GM12878 (cell line): ENCODE measurements at regions not wholly inside any gene's neighbourhood (a gene's known extent, or its start where the extent isn't known, plus 50 kb on each side); places are given as distances from the start of the nearest gene placed in this dataset.

Source experiments
- ATAC-seq: fragments of 200-7000 bp; cut with Tn5 transposase; 3 replicates; pipeline ENCODE4 v1.9.1; 2020; ENCODE audit warnings: mild to moderate bottlenecking, moderate library complexity
- BruUV-seq: library from RNA; stranded (reverse); fragments of 400-500 nt; replicated peaks from 2 replicates; lab custom pipeline; 2021; lab: Mats Ljungman, UMichigan
- CTCF ChIA-PET: fragments of 300-600 bp; sonication (Branson Sonifier 250); formaldehyde crosslinking; extraction: SDS; loops from one replicate; lab custom pipeline; 2021; ENCODE audit warnings: inconsistent platforms; lab: Yijun Ruan, JAX
- POLR2A ChIA-PET: fragments of 350-600 bp; formaldehyde crosslinking; extraction: SDS; loops from one replicate; lab custom pipeline; 2021; ENCODE audit warnings: inconsistent platforms; lab: Charles Lee
- RAD21 ChIA-PET: fragments of 300-600 bp; sonication (Branson Sonifier 250); formaldehyde crosslinking; loops from one replicate; lab custom pipeline; 2023; ENCODE audit warnings: antibody characterized with exemption; ENCODE audit not compliant: unreplicated experiment; lab: Charles Lee
- SMC1A ChIA-PET: fragments of 300-600 bp; sonication (Branson Sonifier 250); formaldehyde crosslinking; loops from one replicate; lab custom pipeline; 2023; ENCODE audit not compliant: unreplicated experiment, uncharacterized antibody; lab: Charles Lee
- DNase-seq: peaks from one replicate; pipeline ENCODE4 v3.0.0-alpha.2; 2011; ENCODE audit warnings: low read depth, low spot score
- FAIRE-seq: peaks from 3 replicates; lab custom pipeline; 2011; peaks lifted over from hg19 to GRCh38; lab: Jason Lieb, UNC
- H2AFZ ChIP-seq: 2 replicates; pipeline ENCODE4 v1.6.0; 2011; ENCODE audit warnings: low read depth, low read length, control low read depth; ENCODE audit not compliant: control insufficient read depth
- H3K27ac ChIP-seq: 2 replicates; pipeline ENCODE4 v1.5.1; 2011; ENCODE audit warnings: control low read depth; ENCODE audit not compliant: control insufficient read depth, insufficient read depth
- H3K27me3 ChIP-seq, 2 experiments: replicated peaks in 1 of 2; 2 replicates each; pipeline versions ENCODE4 v1.6.0 to v1.6.1; 2011; ENCODE audit warnings: low read length in 1 of 2; ENCODE audit not compliant: control insufficient read depth in 2 of 2, insufficient read depth in 2 of 2
- H3K36me3 ChIP-seq, 2 experiments: 2 replicates each; pipeline ENCODE4 v1.5.1; 2011; ENCODE audit warnings: low read length in 1 of 2; ENCODE audit not compliant: control insufficient read depth in 2 of 2, insufficient read depth in 2 of 2
- H3K4me1 ChIP-seq: 2 replicates; pipeline ENCODE4 v1.6.1; 2011; ENCODE audit warnings: mild to moderate bottlenecking, low read length, moderate library complexity, mixed read lengths; ENCODE audit not compliant: control insufficient read depth, insufficient read depth
- H3K4me2 ChIP-seq: 2 replicates; pipeline ENCODE4 v1.6.0; 2011; ENCODE audit warnings: control low read depth; ENCODE audit not compliant: control insufficient read depth, insufficient read depth
- H3K4me3 ChIP-seq: fragments of 200-600 bp; sonication (generic); 2 replicates; pipeline ENCODE4 v1.5.1; 2016
- H3K79me2 ChIP-seq: 2 replicates; pipeline ENCODE4 v1.6.0; 2011; ENCODE audit warnings: low read length; ENCODE audit not compliant: control insufficient read depth, insufficient read depth
- H3K9ac ChIP-seq: 2 replicates; pipeline ENCODE4 v1.8.0; 2011; ENCODE audit warnings: low read length, control low read depth, mixed read lengths; ENCODE audit not compliant: control insufficient read depth, insufficient read depth
- H3K9me3 ChIP-seq: replicated peaks from 3 replicates; pipeline ENCODE4 v1.5.1; 2011; ENCODE audit warnings: mild to moderate bottlenecking, low read length; ENCODE audit not compliant: control insufficient read depth, insufficient read depth
- H4K20me1 ChIP-seq: 2 replicates; pipeline ENCODE4 v1.6.0; 2011; ENCODE audit not compliant: control insufficient read depth, insufficient read depth
- FOXM1 ChIP-seq: IDR thresholded peaks from 2 replicates; pipeline ENCODE4 v1.6.1; 2012; ENCODE audit warnings: low read depth, mild to moderate bottlenecking, inconsistent platforms, low read length, moderate library complexity
- LARP7 ChIP-seq: fragments of 450-650 bp; IDR thresholded peaks from 2 replicates; pipeline ENCODE4 v1.6.1; 2017; ENCODE audit warnings: mild to moderate bottlenecking
- MEF2A ChIP-seq: IDR thresholded peaks from 2 replicates; pipeline ENCODE4 v1.6.1; 2011; ENCODE audit warnings: low read depth, mild to moderate bottlenecking, low read length, moderate library complexity; ENCODE audit not compliant: insufficient read depth
- RFX5 ChIP-seq: IDR thresholded peaks from 2 replicates; pipeline ENCODE4 v1.6.1; 2011; ENCODE audit warnings: low read depth, low read length, improper control_type of control experiment
- SIX5 ChIP-seq: IDR thresholded peaks from 2 replicates; pipeline ENCODE4 v1.6.1; 2011; ENCODE audit warnings: mild to moderate bottlenecking, low read depth, low read length, moderate library complexity; ENCODE audit not compliant: severe bottlenecking
- WRNIP1 ChIP-seq: IDR thresholded peaks from 2 replicates; pipeline ENCODE4 v1.6.1; 2011; ENCODE audit warnings: low read depth, low read length, improper control_type of control experiment, borderline replicate concordance
- ZNF217 ChIP-seq: fragments of 450-650 bp; IDR thresholded peaks from 2 replicates; pipeline ENCODE4 v1.6.1; 2017; ENCODE audit warnings: antibody characterized with exemption, mild to moderate bottlenecking
- WGBS: methylation state at CpG from one replicate; pipeline ENCODE4 v1.1.6; 2016; ENCODE audit warnings: low lambda C conversion rate; ENCODE audit not compliant: insufficient replicate concordance, insufficient coverage; ENCODE audit errors: missing lambda C conversion rate; 5-methylcytosine and 5-hydroxymethylcytosine counted together
- in situ Hi-C: fragments of 300-500 bp; cut with MboI; formaldehyde crosslinking; loops from 9 replicates; pipeline ENCODE4 v1.14.3; 2018; ENCODE audit warnings: mixed read lengths
- intact Hi-C: fragments of 100-400 bp; cut with micrococcal nuclease; formaldehyde crosslinking; loops from one replicate; pipeline ENCODE4 v1.14.2; 2022; ENCODE audit not compliant: unreplicated experiment
- TF ChIP-seq, protein P1 (sequence below): IDR thresholded peaks from 2 replicates; pipeline ENCODE4 v1.6.1; 2011; ENCODE audit warnings: borderline replicate concordance, low read depth, mild to moderate bottlenecking, moderate library complexity, low read length; ENCODE audit not compliant: insufficient read depth, poor library complexity, severe bottlenecking
- TF ChIP-seq, protein P2 (sequence below): fragments of 150-350 bp; IDR thresholded peaks from 2 replicates; pipeline ENCODE4 v1.6.1; 2014; ENCODE audit warnings: mild to moderate bottlenecking, low read depth, low read length
- TF ChIP-seq, protein P3 (sequence below): IDR thresholded peaks from 2 replicates; pipeline ENCODE4 v1.6.1; 2012; ENCODE audit warnings: low read depth, low read length, improper control_type of control experiment

DNA sequence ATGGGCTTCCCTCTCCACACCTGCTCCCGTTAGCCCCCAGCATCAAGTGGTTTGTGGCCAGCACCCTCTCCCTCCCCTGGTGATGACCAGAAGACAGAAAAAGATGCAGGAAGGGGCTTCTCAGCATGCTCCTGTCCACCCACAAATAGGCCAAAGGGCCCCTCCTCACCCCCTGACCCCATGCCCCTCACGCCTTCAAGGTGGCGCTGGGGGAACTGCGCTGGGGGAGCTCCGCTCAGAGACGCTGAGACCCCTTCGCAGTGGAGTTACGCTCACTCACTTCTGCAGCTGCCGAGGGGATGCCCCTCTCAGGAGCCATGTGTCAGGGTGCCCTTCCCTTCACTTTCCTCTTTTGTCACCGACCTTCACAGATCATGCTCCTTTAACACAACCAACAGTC, 92.0 kb downstream of the PSMB1 start:
- no peak for TF ChIP-seq MEF2A
- TF ChIP-seq, protein P1, sequence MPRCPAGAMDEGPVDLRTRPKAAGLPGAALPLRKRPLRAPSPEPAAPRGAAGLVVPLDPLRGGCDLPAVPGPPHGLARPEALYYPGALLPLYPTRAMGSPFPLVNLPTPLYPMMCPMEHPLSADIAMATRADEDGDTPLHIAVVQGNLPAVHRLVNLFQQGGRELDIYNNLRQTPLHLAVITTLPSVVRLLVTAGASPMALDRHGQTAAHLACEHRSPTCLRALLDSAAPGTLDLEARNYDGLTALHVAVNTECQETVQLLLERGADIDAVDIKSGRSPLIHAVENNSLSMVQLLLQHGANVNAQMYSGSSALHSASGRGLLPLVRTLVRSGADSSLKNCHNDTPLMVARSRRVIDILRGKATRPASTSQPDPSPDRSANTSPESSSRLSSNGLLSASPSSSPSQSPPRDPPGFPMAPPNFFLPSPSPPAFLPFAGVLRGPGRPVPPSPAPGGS: no peak
- POLR2A ChIA-PET: interaction anchor here (1.0 kb wide), 1 partner anchor 15 kb away, joined by 3 read pairs; no protein-coding TSS in a partner anchor
- FAIRE-seq (no peak), ATAC-seq (no peak), DNase-seq (no peak)
- H3K4me2 ChIP-seq: no peak overlapping the region
- H4K20me1 ChIP-seq: no peaks in the 10 kb centered on the region
- in situ Hi-C loops (no loop called here), intact Hi-C loops (no loop called here)
- H3K4me1 ChIP-seq: peaks cover 15% of the 10 kb centered on the region
- no peak overlapping the region for H3K4me3 ChIP-seq
- H2AFZ ChIP-seq: no peak overlapping the region
- CTCF ChIA-PET: interaction anchor here (1.0 to 3.8 kb wide), 3 partner anchors 14 to 56 kb away, joined by 3 to 18 read pairs (median 4); no protein-coding TSS in a partner anchor
- no peaks in the 10 kb centered on the region for H3K27me3 ChIP-seq
- peaks cover 2% of the 10 kb centered on the region; the same call in 1 of the 3 replicates for H3K9me3 ChIP-seq
- no peak overlapping the region for H3K9ac ChIP-seq
- 44% methylated on average over 10 of the region's 10 CpGs for WGBS
- RAD21 ChIA-PET: interaction anchor here (1.0 kb wide), 1 partner anchor 12 kb away, joined by 4 read pairs; no protein-coding TSS in a partner anchor
- BruUV-seq: no TSS peak
- no peak overlapping the region for H3K27ac ChIP-seq
- H3K36me3 ChIP-seq: no peaks in the 10 kb centered on the region
- H3K79me2 ChIP-seq: no peaks in the 10 kb centered on the region
- SMC1A ChIA-PET: interaction anchor here (0.8 to 2.2 kb wide), 4 partner anchors 14 to 709 kb away, joined by 3 to 7 read pairs (median 4); partner anchors contain the start of genes DYNLT2 and ERMARD

DNA sequence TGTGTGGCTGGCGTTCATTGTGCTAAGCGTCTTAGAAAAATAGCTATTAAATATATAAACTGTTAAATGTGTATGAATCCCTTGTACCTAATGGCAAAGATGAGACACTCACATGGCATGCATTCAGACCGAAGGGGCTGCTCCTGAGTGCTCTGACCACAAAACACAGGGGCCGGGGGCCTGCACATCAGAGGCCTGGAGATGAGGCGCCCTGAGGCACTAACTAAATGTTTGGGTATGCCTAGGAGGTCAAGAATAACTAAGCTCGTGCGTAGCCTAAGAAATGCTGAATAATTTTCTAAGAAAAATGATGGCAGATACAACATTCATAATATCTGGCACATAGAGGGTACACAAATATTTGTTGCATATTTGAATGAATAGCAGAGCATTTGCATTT, 92.5 kb downstream of the PSMB1 start:
- no peaks in the 10 kb centered on the region for H3K27me3 ChIP-seq
- ChIA-PET CTCF (interaction anchor here (0.7 to 3.8 kb wide), 4 partner anchors 14 to 204 kb away, joined by 3 to 18 read pairs (median 4); no protein-coding TSS in a partner anchor), POLR2A (interaction anchor here (1.0 kb wide), 2 partner anchors 16 to 143 kb away, joined by 3 to 4 read pairs; no protein-coding TSS in a partner anchor), RAD21 (interaction anchor here (1.0 kb wide), 1 partner anchor 13 kb away, joined by 4 read pairs; no protein-coding TSS in a partner anchor), SMC1A (interaction anchor here (0.8 to 2.2 kb wide), 6 partner anchors 13 to 709 kb away, joined by 3 to 7 read pairs (median 4); partner anchors contain the start of genes DYNLT2 and ERMARD)
- no peak overlapping the region for H3K27ac ChIP-seq
- DNase-seq (no peak), FAIRE-seq (no peak), ATAC-seq (no peak)
- in situ Hi-C loops (no loop called here), intact Hi-C loops (no loop called here)
- H3K79me2 ChIP-seq: no peaks in the 10 kb centered on the region
- no TSS peak for BruUV-seq
- H2AFZ ChIP-seq: no peak overlapping the region
- H3K4me3 ChIP-seq: no peak overlapping the region
- no peak overlapping the region for H3K9ac ChIP-seq
- H3K4me1 ChIP-seq: peaks cover 15% of the 10 kb centered on the region
- TF ChIP-seq ZNF217: no peak
- no peak for TF ChIP-seq FOXM1
- no peak for TF ChIP-seq RFX5
- TF ChIP-seq WRNIP1: no peak
- no peak for TF ChIP-seq SIX5
- no peak for TF ChIP-seq LARP7
- TF ChIP-seq, protein P2, sequence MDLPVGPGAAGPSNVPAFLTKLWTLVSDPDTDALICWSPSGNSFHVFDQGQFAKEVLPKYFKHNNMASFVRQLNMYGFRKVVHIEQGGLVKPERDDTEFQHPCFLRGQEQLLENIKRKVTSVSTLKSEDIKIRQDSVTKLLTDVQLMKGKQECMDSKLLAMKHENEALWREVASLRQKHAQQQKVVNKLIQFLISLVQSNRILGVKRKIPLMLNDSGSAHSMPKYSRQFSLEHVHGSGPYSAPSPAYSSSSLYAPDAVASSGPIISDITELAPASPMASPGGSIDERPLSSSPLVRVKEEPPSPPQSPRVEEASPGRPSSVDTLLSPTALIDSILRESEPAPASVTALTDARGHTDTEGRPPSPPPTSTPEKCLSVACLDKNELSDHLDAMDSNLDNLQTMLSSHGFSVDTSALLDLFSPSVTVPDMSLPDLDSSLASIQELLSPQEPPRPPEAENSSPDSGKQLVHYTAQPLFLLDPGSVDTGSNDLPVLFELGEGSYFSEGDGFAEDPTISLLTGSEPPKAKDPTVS: no peak
- TF ChIP-seq, protein P3, sequence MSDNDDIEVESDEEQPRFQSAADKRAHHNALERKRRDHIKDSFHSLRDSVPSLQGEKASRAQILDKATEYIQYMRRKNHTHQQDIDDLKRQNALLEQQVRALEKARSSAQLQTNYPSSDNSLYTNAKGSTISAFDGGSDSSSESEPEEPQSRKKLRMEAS: no peak
- H3K9me3 ChIP-seq: no peaks in the 10 kb centered on the region
- no peaks in the 10 kb centered on the region for H4K20me1 ChIP-seq
- no peak overlapping the region for H3K4me2 ChIP-seq
- 52% methylated on average over 7 of the region's 7 CpGs for WGBS
- no peaks in the 10 kb centered on the region for H3K36me3 ChIP-seq
